GM21723 (cell line): ENCODE measurements at regions not wholly inside any gene's neighbourhood (a gene's known extent, or its start where the extent isn't known, plus 50 kb on each side); places are given as distances from the start of the nearest gene placed in this dataset.
"Not testable (repeated sequence)": the region's sequence is repeated elsewhere in the genome, so short reads cannot be mapped to it uniquely, and the experiment has no call there.

Source experiments
- ATAC-seq: cut with Tn5 transposase; IDR thresholded peaks from one replicate; pipeline ENCODE4 v1.9.1; 2021; ENCODE audit warnings: mild to moderate bottlenecking, moderate library complexity; ENCODE audit not compliant: unreplicated experiment

GRCh38 chr10:28892818-28893547 lies 215.7 kb downstream of the BAMBI start:
- ATAC-seq = no peak

GRCh38 chr10:28894146-28894545 lies 216.8 kb downstream of the BAMBI start:
- ATAC-seq = no peak

- not testable (repeated sequence) for ATAC-seq
These were observed 218.3 kb downstream of the BAMBI start for GRCh38 chr10:28895671-28896070.

- not testable (repeated sequence) for ATAC-seq
These were observed 219.6 kb downstream of the BAMBI start for GRCh38 chr10:28896791-28897409.

- no peak for ATAC-seq
These were observed 220.5 kb downstream of the BAMBI start for GRCh38 chr10:28897617-28898464.

GRCh38 chr10:28902215-28902614 lies 224.9 kb downstream of the BAMBI start:
- no peak for ATAC-seq

- ATAC-seq = no peak
These were observed 225.7 kb downstream of the BAMBI start for GRCh38 chr10:28903063-28903462.

- no peak for ATAC-seq
These were observed 226.4 kb downstream of the BAMBI start for GRCh38 chr10:28903736-28904135.

- no peak for ATAC-seq
These were observed 228.1 kb downstream of the BAMBI start for GRCh38 chr10:28905371-28905770.

- no peak for ATAC-seq
These were observed 228.7 kb downstream of the BAMBI start for GRCh38 chr10:28906011-28906411.

GRCh38 chr10:28906415-28906814 lies 229.1 kb downstream of the BAMBI start:
- ATAC-seq = no peak

GRCh38 chr10:28906934-28907333 lies 229.6 kb downstream of the BAMBI start:
- no peak for ATAC-seq

- no peak for ATAC-seq
These were observed 232.6 kb downstream of the BAMBI start for GRCh38 chr10:28909875-28910274.

GRCh38 chr10:28910956-28911355 lies 233.6 kb downstream of the BAMBI start:
- ATAC-seq = no peak

- not testable (repeated sequence) for ATAC-seq
These were observed 234.2 kb downstream of the BAMBI start for GRCh38 chr10:28911511-28911910.

- no peak for ATAC-seq
These were observed 234.9 kb downstream of the BAMBI start for GRCh38 chr10:28912017-28912783.

GRCh38 chr10:28913436-28914237 lies 236.3 kb downstream of the BAMBI start:
- no peak for ATAC-seq

GRCh38 chr10:28914701-28915100 lies 237.4 kb downstream of the BAMBI start:
- no peak for ATAC-seq

GRCh38 chr10:28915989-28916588 lies 238.8 kb downstream of the BAMBI start:
- no peak for ATAC-seq

- ATAC-seq = no peak
These were observed 242.8 kb downstream of the BAMBI start for GRCh38 chr10:28920091-28920490.
